Trophoblast cell (in vitro differentiated cells and primary cell): ENCODE measurements at regions not wholly inside any gene's neighbourhood (a gene's known extent, or its start where the extent isn't known, plus 50 kb on each side); places are given as distances from the start of the nearest gene placed in this dataset.

ENCODE experiments used
- DNase-seq, 2 donors: peaks; one replicate each; pipeline ENCODE4 v3.0.0-alpha.2; 2016
- H2AFZ ChIP-seq: 2 replicates; pipeline ENCODE4 v1.6.1; 2013; ENCODE audit warnings: low read length, moderate library complexity, mild to moderate bottlenecking; ENCODE audit not compliant: insufficient read depth, poor library complexity
- H2AK5ac ChIP-seq: 2 replicates; pipeline ENCODE4 v1.6.1; 2013; ENCODE audit warnings: mild to moderate bottlenecking, low read length
- H2BK120ac ChIP-seq: 2 replicates; pipeline ENCODE4 v1.6.1; 2013; ENCODE audit warnings: low read length, mild to moderate bottlenecking, moderate library complexity; ENCODE audit not compliant: insufficient read depth, poor library complexity
- H2BK12ac ChIP-seq: 2 replicates; pipeline ENCODE4 v1.6.1; 2013; ENCODE audit warnings: mild to moderate bottlenecking, low read length, moderate library complexity
- H2BK5ac ChIP-seq: 2 replicates; pipeline ENCODE4 v1.6.1; 2013; ENCODE audit warnings: low read length, low read depth, moderate library complexity, mild to moderate bottlenecking; ENCODE audit not compliant: poor library complexity
- H3K14ac ChIP-seq: 2 replicates; pipeline ENCODE4 v1.6.1; 2013; ENCODE audit warnings: mild to moderate bottlenecking, low read length
- H3K18ac ChIP-seq: 2 replicates; pipeline ENCODE4 v1.6.1; 2013; ENCODE audit warnings: mild to moderate bottlenecking, low read length
- H3K23ac ChIP-seq: 2 replicates; pipeline ENCODE4 v1.6.1; 2013; ENCODE audit warnings: low read length
- H3K27ac ChIP-seq: 2 replicates; pipeline ENCODE4 v1.5.1; 2013; ENCODE audit warnings: low read depth, mild to moderate bottlenecking, inconsistent platforms, low read length, moderate library complexity
- H3K27me3 ChIP-seq: 2 replicates; pipeline ENCODE4 v1.6.1; 2013; ENCODE audit warnings: inconsistent platforms, mild to moderate bottlenecking, low read length, moderate library complexity; ENCODE audit not compliant: insufficient read depth
- H3K36me3 ChIP-seq, 2 experiments: 1 replicate in 1 of 2; 2 replicates in 1 of 2; pipeline ENCODE4 v1.6.1; 2013; ENCODE audit warnings: low read length in 2 of 2, mild to moderate bottlenecking in 2 of 2, moderate library complexity in 1 of 2; ENCODE audit not compliant: insufficient read depth in 2 of 2, control insufficient read depth in 1 of 2
- H3K4ac ChIP-seq: 2 replicates; pipeline ENCODE4 v1.6.1; 2013; ENCODE audit warnings: low read depth, mild to moderate bottlenecking, low read length, moderate library complexity
- H3K4me1 ChIP-seq, 2 experiments: 1 replicate in 1 of 2; 2 replicates in 1 of 2; pipeline ENCODE4 v1.6.1; 2013; ENCODE audit warnings: low read length in 2 of 2, mild to moderate bottlenecking in 2 of 2, moderate library complexity in 1 of 2; ENCODE audit not compliant: insufficient read depth in 2 of 2, control insufficient read depth in 1 of 2
- H3K4me2 ChIP-seq: 2 replicates; pipeline ENCODE4 v1.6.1; 2013; ENCODE audit warnings: inconsistent platforms, mild to moderate bottlenecking, low read length, moderate library complexity
- H3K4me3 ChIP-seq: 2 replicates; pipeline ENCODE4 v1.5.1; 2013; ENCODE audit warnings: mild to moderate bottlenecking, low read depth, low read length, inconsistent platforms
- H3K79me1 ChIP-seq: one replicate; pipeline ENCODE4 v1.6.1; 2013; ENCODE audit warnings: low read length
- H3K79me2 ChIP-seq: 2 replicates; pipeline ENCODE4 v1.6.1; 2013; ENCODE audit warnings: low read length, mild to moderate bottlenecking; ENCODE audit not compliant: control insufficient read depth, insufficient read depth, poor library complexity
- H3K9ac ChIP-seq: 2 replicates; pipeline ENCODE4 v1.6.1; 2013; ENCODE audit warnings: mild to moderate bottlenecking, low read length
- H3K9me3 ChIP-seq: 2 replicates; pipeline ENCODE4 v1.6.1; 2013; ENCODE audit warnings: low read depth, mild to moderate bottlenecking, control low read depth, inconsistent platforms, low read length; ENCODE audit not compliant: insufficient read depth
- H4K12ac ChIP-seq: 2 replicates; pipeline ENCODE4 v1.6.1; 2013; ENCODE audit warnings: low read depth, mild to moderate bottlenecking, low read length, moderate library complexity
- H4K8ac ChIP-seq: 2 replicates; pipeline ENCODE4 v1.6.1; 2013; ENCODE audit warnings: low read depth, mild to moderate bottlenecking, low read length, moderate library complexity
- H4K91ac ChIP-seq: one replicate; pipeline ENCODE4 v1.6.1; 2013; ENCODE audit warnings: low read depth, mild to moderate bottlenecking, low read length, moderate library complexity
- WGBS: extraction: QIAGEN DNeasy Blood & Tissue Kit; methylation state at CpG from one replicate; pipeline ENCODE4 v1.1.7; 2013; ENCODE audit warnings: missing lambda C conversion rate; ENCODE audit not compliant: insufficient read length, insufficient coverage; ENCODE audit errors: extremely low coverage; 5-methylcytosine and 5-hydroxymethylcytosine counted together

DNA sequence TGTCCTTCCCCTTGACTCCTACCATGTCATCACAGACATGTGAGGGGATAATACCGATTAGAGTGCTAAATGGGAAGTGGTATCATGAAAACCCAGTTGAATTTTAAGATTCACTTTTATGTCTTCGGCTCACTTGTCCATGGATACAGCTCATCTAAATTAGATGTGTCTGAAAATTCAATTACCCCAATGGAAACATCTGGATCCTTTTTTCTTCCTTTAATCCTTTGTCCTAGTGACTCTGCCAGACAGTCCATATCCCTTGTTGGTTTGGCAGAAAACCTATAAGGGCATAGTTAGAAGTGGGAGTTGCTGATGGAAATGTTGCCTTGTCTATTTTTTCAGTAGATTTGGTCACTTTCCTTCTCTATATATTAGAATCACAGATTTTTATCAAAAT is 271.9 kb downstream of the MTERF1 start:
- no peak overlapping the region for H2AK5ac ChIP-seq
- no peak overlapping the region for H3K4me3 ChIP-seq
- H3K4me1 ChIP-seq, result no peaks in the 10 kb centered on the region
- no CpG with 5 or more reads among the region's 2 CpGs for WGBS
- H3K9ac ChIP-seq, result no peak overlapping the region
- H3K4me2 ChIP-seq, result no peak overlapping the region
- H3K14ac ChIP-seq, result no peak overlapping the region
- H4K8ac ChIP-seq, result no peak overlapping the region
- no peak overlapping the region for H4K12ac ChIP-seq
- H3K4ac ChIP-seq, result no peak overlapping the region
- H3K79me2 ChIP-seq, result no peaks in the 10 kb centered on the region
- H3K36me3 ChIP-seq, result no peaks in the 10 kb centered on the region
- H3K79me1 ChIP-seq, result no peaks in the 10 kb centered on the region
- no peaks in the 10 kb centered on the region for H3K27me3 ChIP-seq
- no peak overlapping the region for H2AFZ ChIP-seq
- H2BK5ac ChIP-seq, result no peak overlapping the region
- no peak for DNase-seq
- no peaks in the 10 kb centered on the region for H3K9me3 ChIP-seq
- H3K18ac ChIP-seq, result no peak overlapping the region
- no peak overlapping the region for H3K27ac ChIP-seq
- H2BK12ac ChIP-seq, result no peak overlapping the region
- no peak overlapping the region for H2BK120ac ChIP-seq
- no peak overlapping the region for H3K23ac ChIP-seq
- no peak overlapping the region for H4K91ac ChIP-seq

DNA sequence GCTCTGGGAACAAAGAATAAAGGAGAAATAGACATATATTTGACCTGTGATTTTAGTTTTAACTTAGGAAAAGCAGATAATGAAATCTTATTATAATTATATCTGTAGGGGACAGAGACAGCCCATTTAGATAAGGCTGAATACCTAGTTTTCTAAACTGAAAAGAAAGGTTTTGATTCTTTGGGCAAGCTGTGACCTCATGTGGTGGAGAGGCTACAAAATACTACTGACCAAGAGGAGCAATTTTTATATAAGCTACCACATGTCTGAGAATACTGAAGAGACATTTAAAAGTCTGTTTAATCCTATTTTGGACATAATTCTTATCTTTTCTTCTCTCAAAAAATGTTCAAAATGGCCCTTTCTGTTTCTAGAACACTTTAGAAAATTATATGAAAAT is 271.0 kb downstream of the MTERF1 start:
- Histone ChIP-seq H3K4me1 (no peaks in the 10 kb centered on the region), H2BK12ac (no peak overlapping the region), H3K4me2 (no peak overlapping the region), H3K9ac (no peak overlapping the region), H2BK5ac (no peak overlapping the region), H4K91ac (no peak overlapping the region), H2AK5ac (no peak overlapping the region), H2AFZ (no peak overlapping the region), H4K8ac (no peak overlapping the region), H3K14ac (no peak overlapping the region), H3K23ac (no peak overlapping the region), H3K9me3 (no peaks in the 10 kb centered on the region), H3K4me3 (no peak overlapping the region), H2BK120ac (no peak overlapping the region), H3K27ac (no peak overlapping the region), H3K36me3 (no peaks in the 10 kb centered on the region), H3K79me1 (no peaks in the 10 kb centered on the region), H3K27me3 (no peaks in the 10 kb centered on the region), H3K18ac (no peak overlapping the region), H3K4ac (no peak overlapping the region), H3K79me2 (no peaks in the 10 kb centered on the region), H4K12ac (no peak overlapping the region)
- DNase-seq, result no peak

DNA sequence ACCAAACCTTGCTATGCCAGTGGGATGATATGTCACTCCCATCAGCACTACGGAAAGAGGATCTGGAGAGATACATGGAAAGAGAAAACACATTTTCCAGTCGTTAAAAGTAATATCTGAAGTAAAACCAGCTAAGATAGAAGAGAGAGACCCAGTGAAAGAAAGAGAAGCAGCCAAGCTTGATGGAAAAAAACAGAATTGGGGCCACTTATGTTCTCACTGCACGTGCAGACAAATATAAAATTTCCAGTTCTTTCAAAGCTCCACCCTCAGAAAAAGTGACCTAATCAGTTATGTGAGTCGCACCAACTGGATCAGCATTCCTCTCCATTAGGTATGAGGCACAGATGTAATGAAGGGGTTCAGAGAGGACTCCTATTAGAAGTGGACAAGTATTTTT is 266.1 kb downstream of the MTERF1 start:
- Histone ChIP-seq H4K8ac (no peak overlapping the region), H3K4me1 (no peaks in the 10 kb centered on the region), H3K9me3 (no peaks in the 10 kb centered on the region), H3K27me3 (no peaks in the 10 kb centered on the region), H3K23ac (no peak overlapping the region), H4K12ac (no peak overlapping the region), H3K79me2 (no peaks in the 10 kb centered on the region), H2BK120ac (no peak overlapping the region), H3K14ac (no peak overlapping the region), H3K4me2 (no peak overlapping the region), H2BK12ac (no peak overlapping the region), H3K4me3 (no peak overlapping the region), H3K36me3 (no peaks in the 10 kb centered on the region), H3K79me1 (no peaks in the 10 kb centered on the region), H4K91ac (no peak overlapping the region), H3K18ac (no peak overlapping the region), H3K27ac (no peak overlapping the region), H2AK5ac (no peak overlapping the region), H2AFZ (no peak overlapping the region), H2BK5ac (no peak overlapping the region), H3K9ac (no peak overlapping the region), H3K4ac (no peak overlapping the region)
- DNase-seq, result no peak
- WGBS, result no CpG with 5 or more reads among the region's 4 CpGs

DNA sequence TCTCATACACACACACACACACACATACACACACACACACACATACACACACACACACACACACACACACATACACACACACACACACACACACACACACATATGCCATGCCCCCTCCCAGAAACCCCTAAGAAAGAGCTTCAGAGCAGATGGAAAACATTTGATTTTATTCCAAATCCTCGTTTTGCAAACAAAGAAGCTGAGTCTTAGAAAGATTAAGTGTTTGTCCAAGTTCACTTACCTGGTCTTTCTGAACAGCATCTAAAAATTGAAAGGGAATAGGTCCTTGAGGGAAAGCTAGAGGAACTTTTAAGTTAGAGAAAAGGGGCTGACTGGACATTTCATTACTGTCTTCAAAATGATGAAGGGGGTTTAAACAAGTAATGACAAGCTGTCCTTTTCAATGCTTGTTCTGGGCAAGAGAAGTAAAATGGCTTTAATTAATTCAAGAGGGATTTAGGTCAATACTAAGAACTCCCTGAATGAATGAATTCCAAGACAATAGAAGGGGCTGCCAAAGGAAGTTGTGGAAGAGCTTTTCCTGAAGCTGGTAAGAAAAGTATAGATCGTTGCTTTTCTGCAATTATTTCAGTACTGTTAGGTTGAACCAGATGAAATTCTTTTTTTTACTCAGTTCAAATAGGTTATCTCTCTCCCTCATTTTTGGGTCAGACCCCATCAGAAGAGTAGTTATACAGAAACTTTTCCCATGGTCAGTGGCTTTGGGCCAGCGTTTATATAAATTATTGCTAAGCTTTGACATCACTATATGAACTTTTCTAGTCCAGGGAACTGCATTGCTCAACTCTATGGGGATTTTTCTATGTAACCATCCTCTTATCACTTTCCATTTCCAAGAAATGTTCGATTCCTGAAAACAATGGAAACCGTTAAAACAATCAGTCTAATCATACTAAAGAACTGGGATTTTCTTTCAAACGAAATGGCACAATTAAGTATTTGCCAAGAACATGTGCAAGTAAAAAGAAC is 261.4 kb downstream of the MTERF1 start:
- Histone ChIP-seq H3K36me3 (no peaks in the 10 kb centered on the region), H2BK12ac (no peak overlapping the region), H3K9me3 (no peaks in the 10 kb centered on the region), H3K23ac (no peak overlapping the region), H3K27ac (no peak overlapping the region), H3K18ac (no peak overlapping the region), H3K4me1 (no peaks in the 10 kb centered on the region), H4K8ac (no peak overlapping the region), H2BK5ac (no peak overlapping the region), H3K27me3 (no peaks in the 10 kb centered on the region), H3K79me2 (no peaks in the 10 kb centered on the region), H2BK120ac (no peak overlapping the region), H3K14ac (no peak overlapping the region), H4K12ac (no peak overlapping the region), H3K4me3 (no peak overlapping the region), H2AK5ac (no peak overlapping the region), H2AFZ (no peak overlapping the region), H3K9ac (no peak overlapping the region), H3K4me2 (no peak overlapping the region), H3K4ac (no peak overlapping the region), H3K79me1 (no peaks in the 10 kb centered on the region), H4K91ac (no peak overlapping the region)
- no CpG with 5 or more reads among the region's 6 CpGs for WGBS
- DNase-seq, result no peak
